Epithelial cell of esophagus (primary cell): ENCODE measurements at regions not wholly inside any gene's neighbourhood (a gene's known extent, or its start where the extent isn't known, plus 50 kb on each side); places are given as distances from the start of the nearest gene placed in this dataset.

ENCODE experiments used
- DNase-seq: peaks from one replicate; pipeline ENCODE4 v3.0.0; 2010; ENCODE audit warnings: low read depth
- H3K4me3 ChIP-seq: 2 replicates; pipeline ENCODE4 v1.5.1; 2011; ENCODE audit warnings: mild to moderate bottlenecking, low read length, control low read depth
- TF ChIP-seq, protein P1 (sequence below): IDR thresholded peaks from 2 replicates; pipeline ENCODE4 v1.5.1; 2011; ENCODE audit warnings: low read depth, mild to moderate bottlenecking, low read length, control low read depth, inconsistent platforms; ENCODE audit not compliant: insufficient read depth; ENCODE audit errors: missing control alignments

DNA sequence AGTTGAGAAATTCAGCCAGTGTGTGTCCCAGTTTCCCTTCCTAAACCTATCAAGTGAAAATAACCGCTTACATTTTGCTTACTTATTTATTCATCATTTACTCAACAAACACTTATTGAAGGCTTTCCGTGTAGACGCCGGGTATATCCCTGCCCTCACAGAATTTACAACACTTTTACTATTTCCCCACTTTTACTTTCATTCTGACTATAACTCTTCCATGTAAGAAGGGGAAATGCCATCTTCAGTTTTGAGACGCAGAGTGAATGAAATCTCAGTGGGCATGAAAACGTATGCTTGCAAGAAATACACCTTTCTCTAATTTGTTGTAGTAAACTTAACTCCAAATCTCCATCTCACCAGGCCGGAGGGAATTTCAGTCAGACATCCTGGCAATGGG lies 251.0 kb upstream of the CHAC2 start:
- no peak overlapping the region for H3K4me3 ChIP-seq
- TF ChIP-seq, protein P1, sequence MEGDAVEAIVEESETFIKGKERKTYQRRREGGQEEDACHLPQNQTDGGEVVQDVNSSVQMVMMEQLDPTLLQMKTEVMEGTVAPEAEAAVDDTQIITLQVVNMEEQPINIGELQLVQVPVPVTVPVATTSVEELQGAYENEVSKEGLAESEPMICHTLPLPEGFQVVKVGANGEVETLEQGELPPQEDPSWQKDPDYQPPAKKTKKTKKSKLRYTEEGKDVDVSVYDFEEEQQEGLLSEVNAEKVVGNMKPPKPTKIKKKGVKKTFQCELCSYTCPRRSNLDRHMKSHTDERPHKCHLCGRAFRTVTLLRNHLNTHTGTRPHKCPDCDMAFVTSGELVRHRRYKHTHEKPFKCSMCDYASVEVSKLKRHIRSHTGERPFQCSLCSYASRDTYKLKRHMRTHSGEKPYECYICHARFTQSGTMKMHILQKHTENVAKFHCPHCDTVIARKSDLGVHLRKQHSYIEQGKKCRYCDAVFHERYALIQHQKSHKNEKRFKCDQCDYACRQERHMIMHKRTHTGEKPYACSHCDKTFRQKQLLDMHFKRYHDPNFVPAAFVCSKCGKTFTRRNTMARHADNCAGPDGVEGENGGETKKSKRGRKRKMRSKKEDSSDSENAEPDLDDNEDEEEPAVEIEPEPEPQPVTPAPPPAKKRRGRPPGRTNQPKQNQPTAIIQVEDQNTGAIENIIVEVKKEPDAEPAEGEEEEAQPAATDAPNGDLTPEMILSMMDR = no peak
- DNase-seq = no peak

DNA sequence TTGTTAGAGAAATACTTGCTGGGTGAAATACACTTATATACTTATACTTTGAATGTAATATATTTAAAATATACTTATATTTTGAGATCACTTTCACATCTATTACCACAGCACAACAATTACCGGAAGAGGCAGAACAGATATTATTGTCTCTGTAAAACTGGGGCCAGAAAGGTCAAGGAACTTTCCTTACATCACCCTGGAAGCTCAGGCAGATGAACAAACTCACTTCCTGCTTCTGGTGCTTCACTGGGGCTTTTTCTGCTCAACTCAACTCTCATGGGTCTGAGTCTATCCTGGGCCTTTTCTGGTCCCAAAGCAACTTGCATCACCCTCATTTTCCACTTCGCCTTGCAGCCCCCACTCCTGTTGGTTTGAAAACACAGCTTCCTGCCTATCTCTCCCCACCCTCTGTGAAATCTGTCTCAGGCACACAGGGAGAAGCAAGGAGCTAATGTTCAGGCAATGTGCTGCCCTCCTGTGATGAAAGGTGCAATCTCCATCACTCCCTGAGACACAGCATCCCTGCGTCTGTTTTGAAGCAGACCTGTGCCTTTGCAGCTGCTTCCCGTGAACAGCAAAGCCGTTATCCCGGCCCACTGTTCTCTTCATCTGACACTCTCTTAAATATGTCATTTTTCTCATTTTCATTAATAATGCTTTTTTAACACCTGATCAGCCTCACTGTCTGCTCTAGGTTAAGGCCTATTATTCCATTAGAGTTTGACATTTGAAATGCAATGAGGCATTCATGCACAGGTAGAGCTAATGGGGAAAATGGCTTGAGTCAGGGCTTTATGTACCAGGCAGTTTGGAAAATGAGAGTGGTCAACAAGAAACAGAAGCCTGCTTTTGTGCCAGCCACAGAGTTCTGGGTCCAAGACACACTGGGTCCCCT lies 251.9 kb upstream of the CHAC2 start:
- no peak overlapping the region for H3K4me3 ChIP-seq
- TF ChIP-seq, protein P1 = no peak
- DNase-seq = peak; percentile 17

DNA sequence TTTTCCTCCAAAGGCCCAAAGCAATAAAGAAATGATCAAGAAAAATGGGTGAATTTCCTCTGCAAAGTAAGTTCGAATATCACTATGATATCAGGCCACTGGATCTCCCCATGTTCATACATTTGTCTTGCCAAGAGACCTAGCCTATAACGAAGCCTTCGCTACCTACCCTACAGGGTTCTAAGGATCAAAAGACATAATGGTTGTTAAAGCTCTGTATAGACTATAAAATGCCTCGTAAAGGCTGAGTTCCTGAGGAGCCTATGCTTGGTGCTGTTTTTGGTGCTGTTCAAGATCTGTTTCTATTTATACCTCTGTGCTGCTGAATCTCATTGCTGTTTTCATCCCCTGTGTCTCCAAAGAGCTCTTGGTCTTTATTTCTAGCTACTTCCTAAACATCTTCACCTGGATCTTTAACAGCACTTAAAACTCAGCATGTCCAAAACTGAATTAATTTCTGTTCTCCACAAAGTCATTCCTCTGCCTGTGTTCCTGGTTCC lies 254.4 kb upstream of the CHAC2 start:
- TF ChIP-seq, protein P1 = no peak
- DNase-seq = no peak
- H3K4me3 ChIP-seq = no peak overlapping the region

DNA sequence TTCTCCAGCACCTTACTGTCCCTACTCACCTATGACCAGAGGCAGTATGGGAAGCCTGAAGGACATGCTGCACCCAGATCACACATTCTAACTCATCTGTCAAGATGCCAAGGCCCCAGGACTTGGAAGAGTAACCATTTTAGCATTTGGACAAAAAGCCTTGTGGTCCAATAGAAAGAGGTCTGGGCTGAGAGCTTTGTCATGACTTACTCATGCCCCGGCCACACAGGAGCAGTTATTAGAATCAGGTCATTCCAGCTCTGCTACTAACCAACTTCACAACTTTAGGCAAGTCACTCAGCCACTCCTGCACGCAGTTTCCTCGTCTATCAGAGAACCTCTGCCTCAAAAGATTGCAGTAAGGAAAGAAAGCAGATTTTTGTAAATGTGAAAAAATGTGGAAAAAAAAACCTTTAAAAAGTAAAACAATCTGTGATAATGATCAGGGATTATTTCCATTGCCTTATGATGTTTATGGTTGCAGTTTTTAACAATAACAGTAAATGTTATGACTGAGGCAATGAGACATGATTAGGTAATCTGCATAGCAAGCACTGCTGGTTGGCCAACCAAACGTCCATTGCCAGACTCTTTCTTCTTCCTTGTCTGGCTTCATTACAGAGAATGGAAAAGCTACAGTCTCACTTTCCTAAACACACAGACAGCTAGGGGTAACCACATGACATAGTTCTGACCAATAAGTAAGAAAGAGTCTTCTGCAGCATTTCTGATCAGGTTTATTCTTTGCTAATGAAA lies 255.4 kb upstream of the CHAC2 start:
- peak; percentile 72 for DNase-seq
- TF ChIP-seq, protein P1 = no peak
- no peak overlapping the region for H3K4me3 ChIP-seq

DNA sequence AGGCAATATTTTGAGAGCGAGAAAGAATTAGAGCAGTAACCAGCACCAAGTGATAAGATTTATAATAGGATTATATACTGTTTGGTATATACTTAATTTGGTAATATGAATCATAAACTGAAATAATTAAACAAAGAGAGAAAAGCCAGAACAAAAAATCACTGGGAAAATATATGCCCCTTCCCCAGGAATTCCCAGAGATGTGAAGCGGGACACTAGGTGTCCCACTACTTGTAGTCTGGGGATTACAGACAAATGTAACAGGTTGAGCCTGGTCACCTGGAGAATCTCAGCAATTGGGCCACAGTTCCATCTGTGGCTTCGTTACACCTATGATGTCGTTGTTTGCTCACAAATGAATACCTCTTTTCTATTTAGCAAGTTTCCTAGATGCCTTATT lies 256.1 kb upstream of the CHAC2 start:
- TF ChIP-seq, protein P1 = no peak
- no peak for DNase-seq
- H3K4me3 ChIP-seq = no peak overlapping the region

DNA sequence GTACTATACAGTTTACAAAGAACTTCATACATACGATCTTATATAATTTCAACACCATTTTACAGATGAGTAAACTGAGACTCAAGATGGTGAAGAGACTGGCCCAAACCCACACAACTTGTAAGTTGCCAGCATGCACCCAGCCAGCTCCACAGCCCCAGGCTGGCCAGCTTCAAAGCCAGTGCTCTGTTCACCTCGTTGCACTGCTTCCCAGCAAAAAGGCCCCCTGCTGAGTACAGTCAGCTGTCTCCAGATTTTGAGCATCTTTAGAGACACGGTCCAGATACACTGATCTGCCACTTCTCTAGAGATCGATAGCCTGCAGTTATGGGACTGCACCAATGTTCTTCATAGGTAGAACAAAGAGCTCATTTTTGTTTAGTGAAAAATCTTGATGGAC lies 257.2 kb upstream of the CHAC2 start:
- TF ChIP-seq, protein P1 = no peak
- H3K4me3 ChIP-seq = no peak overlapping the region
- no peak for DNase-seq
